ENCODE measurements at regions not wholly inside any gene's neighbourhood (a gene's known extent, or its start where the extent isn't known, plus 50 kb on each side); places are given as distances from the start of the nearest gene placed in this dataset.

- no peak for TF ChIP-seq CTCF (IDR thresholded peaks at IDR 0.05)
- H3K27me3 Mint-ChIP-seq (ENCODE audit: unreplicated experiment), result no peaks in the 10 kb centered on the region
- no peak overlapping the region for H3K4me3 Mint-ChIP-seq (ENCODE audit: unreplicated experiment)
- no peaks in the 10 kb centered on the region for H3K4me1 Mint-ChIP-seq (ENCODE audit: unreplicated experiment)
- no peak overlapping the region for H3K27ac Mint-ChIP-seq (ENCODE audit: unreplicated experiment)
- no peaks in the 10 kb centered on the region for H3K36me3 Mint-ChIP-seq (ENCODE audit: unreplicated experiment)
- no peaks in the 10 kb centered on the region for H3K9me3 Mint-ChIP-seq (ENCODE audit: unreplicated experiment)
- DNase-seq (ENCODE audit: extremely low spot score, unreplicated experiment), result no peak
Measured at GRCh38 chr4:188242041-188242440, 102.8 kb downstream of the TRIML1 start.

- Mint-ChIP-seq H3K27ac (ENCODE audit: unreplicated experiment) (no peak overlapping the region), H3K4me1 (ENCODE audit: unreplicated experiment) (no peaks in the 10 kb centered on the region), H3K27me3 (ENCODE audit: unreplicated experiment) (no peaks in the 10 kb centered on the region), H3K9me3 (ENCODE audit: unreplicated experiment) (no peaks in the 10 kb centered on the region), H3K36me3 (ENCODE audit: unreplicated experiment) (no peaks in the 10 kb centered on the region), H3K4me3 (ENCODE audit: unreplicated experiment) (no peak overlapping the region)
- no peak for DNase-seq (ENCODE audit: extremely low spot score, unreplicated experiment)
- TF ChIP-seq CTCF (IDR thresholded peaks at IDR 0.05), result no peak
Measured at GRCh38 chr4:188245651-188246050, 106.4 kb downstream of the TRIML1 start.

- Mint-ChIP-seq H3K4me3 (ENCODE audit: unreplicated experiment) (no peak overlapping the region), H3K27ac (ENCODE audit: unreplicated experiment) (no peak overlapping the region), H3K4me1 (ENCODE audit: unreplicated experiment) (no peaks in the 10 kb centered on the region), H3K9me3 (ENCODE audit: unreplicated experiment) (no peaks in the 10 kb centered on the region), H3K27me3 (ENCODE audit: unreplicated experiment) (no peaks in the 10 kb centered on the region), H3K36me3 (ENCODE audit: unreplicated experiment) (no peaks in the 10 kb centered on the region)
- TF ChIP-seq CTCF (IDR thresholded peaks at IDR 0.05), result peak; percentile 39
- peak; percentile 38 for DNase-seq (ENCODE audit: extremely low spot score, unreplicated experiment)
Measured at GRCh38 chr4:188246488-188246887, 107.2 kb downstream of the TRIML1 start.

- no peak for TF ChIP-seq CTCF (IDR thresholded peaks at IDR 0.05)
- no peaks in the 10 kb centered on the region for H3K36me3 Mint-ChIP-seq (ENCODE audit: unreplicated experiment)
Measured at GRCh38 chr4:188254211-188254610, 115.0 kb downstream of the TRIML1 start.

GRCh38 chr4:188262464-188262863, 123.2 kb downstream of the TRIML1 start:
- peak overlapping the region; percentile 15 for H3K4me3 Mint-ChIP-seq (ENCODE audit: unreplicated experiment)
- DNase-seq (ENCODE audit: extremely low spot score, unreplicated experiment), result peak; percentile 75
- H3K27me3 Mint-ChIP-seq (ENCODE audit: unreplicated experiment), result no peaks in the 10 kb centered on the region
- peaks cover 32% of the 10 kb centered on the region for H3K4me1 Mint-ChIP-seq (ENCODE audit: unreplicated experiment)
- H3K27ac Mint-ChIP-seq (ENCODE audit: unreplicated experiment), result peak overlapping the region; percentile 62
- H3K9me3 Mint-ChIP-seq (ENCODE audit: unreplicated experiment), result peaks cover 17% of the 10 kb centered on the region
- no peak for TF ChIP-seq CTCF (IDR thresholded peaks at IDR 0.05)
- peaks cover 3% of the 10 kb centered on the region for H3K36me3 Mint-ChIP-seq (ENCODE audit: unreplicated experiment)

More at GRCh38 chr4:188254211-188254610, 115.0 kb downstream of the TRIML1 start:
- Mint-ChIP-seq H3K27me3 (ENCODE audit: unreplicated experiment) (no peaks in the 10 kb centered on the region), H3K4me1 (ENCODE audit: unreplicated experiment) (peaks cover 8% of the 10 kb centered on the region), H3K9me3 (ENCODE audit: unreplicated experiment) (no peaks in the 10 kb centered on the region), H3K27ac (ENCODE audit: unreplicated experiment) (no peak overlapping the region), H3K4me3 (ENCODE audit: unreplicated experiment) (no peak overlapping the region)
- DNase-seq (ENCODE audit: extremely low spot score, unreplicated experiment), result peak; percentile 25

All from osteocyte (in vitro differentiated cells).